SK-N-SH (cell line): ENCODE measurements at regions not wholly inside any gene's neighbourhood (a gene's known extent, or its start where the extent isn't known, plus 50 kb on each side); places are given as distances from the start of the nearest gene placed in this dataset.

Experiments used
- CTCF ChIP-seq: fragments of 200-600 bp; sonication (generic); IDR thresholded peaks from 2 replicates; pipeline ENCODE4 v1.6.1; 2017; ENCODE audit warnings: antibody characterized with exemption, mild to moderate bottlenecking, moderate library complexity
- EP300 ChIP-seq, 2 experiments: IDR thresholded peaks; 2 replicates each; pipeline versions ENCODE4 v1.4.0 to v1.6.1; 2012; ENCODE audit warnings: borderline replicate concordance in 1 of 2, low read depth in 1 of 2, low read length in 1 of 2
- FOXM1 ChIP-seq: IDR thresholded peaks from 2 replicates; pipeline ENCODE4 v1.4.0; 2012; ENCODE audit warnings: low read depth, mild to moderate bottlenecking
- GABPA ChIP-seq: IDR thresholded peaks from 2 replicates; pipeline ENCODE4 v1.4.0; 2012; ENCODE audit warnings: low read depth, mild to moderate bottlenecking
- RXRA ChIP-seq: IDR thresholded peaks from 2 replicates; pipeline ENCODE4 v1.4.0; 2012; ENCODE audit warnings: low read depth, mild to moderate bottlenecking, borderline replicate concordance
- TAF1 ChIP-seq: IDR thresholded peaks from 2 replicates; pipeline ENCODE4 v1.6.1; 2012; ENCODE audit warnings: low read depth, mild to moderate bottlenecking, low read length, moderate library complexity, borderline replicate concordance
- TCF12 ChIP-seq: IDR thresholded peaks from 2 replicates; pipeline ENCODE4 v1.4.0; 2012
- TF ChIP-seq, protein P1 (sequence below): IDR thresholded peaks from 2 replicates; pipeline ENCODE4 v1.4.0; 2012; ENCODE audit warnings: low read depth, borderline replicate concordance
- TF ChIP-seq, protein P2 (sequence below): IDR thresholded peaks from 2 replicates; pipeline ENCODE4 v1.4.0; 2012; ENCODE audit warnings: low read depth, borderline replicate concordance

- no peak for TF ChIP-seq CTCF
- TF ChIP-seq EP300 (IDR thresholded peaks at IDR 0.05; ENCODE audit: borderline replicate concordance in 1 of 2, low read depth in 1 of 2, low read length in 1 of 2): no peak
- TF ChIP-seq, protein P1, sequence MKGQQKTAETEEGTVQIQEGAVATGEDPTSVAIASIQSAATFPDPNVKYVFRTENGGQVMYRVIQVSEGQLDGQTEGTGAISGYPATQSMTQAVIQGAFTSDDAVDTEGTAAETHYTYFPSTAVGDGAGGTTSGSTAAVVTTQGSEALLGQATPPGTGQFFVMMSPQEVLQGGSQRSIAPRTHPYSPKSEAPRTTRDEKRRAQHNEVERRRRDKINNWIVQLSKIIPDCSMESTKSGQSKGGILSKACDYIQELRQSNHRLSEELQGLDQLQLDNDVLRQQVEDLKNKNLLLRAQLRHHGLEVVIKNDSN: no peak
- TF ChIP-seq RXRA: no peak
- no peak for TF ChIP-seq GABPA
- no peak for TF ChIP-seq TCF12
- TF ChIP-seq FOXM1: no peak
- no peak for TF ChIP-seq TAF1
- TF ChIP-seq, protein P2, sequence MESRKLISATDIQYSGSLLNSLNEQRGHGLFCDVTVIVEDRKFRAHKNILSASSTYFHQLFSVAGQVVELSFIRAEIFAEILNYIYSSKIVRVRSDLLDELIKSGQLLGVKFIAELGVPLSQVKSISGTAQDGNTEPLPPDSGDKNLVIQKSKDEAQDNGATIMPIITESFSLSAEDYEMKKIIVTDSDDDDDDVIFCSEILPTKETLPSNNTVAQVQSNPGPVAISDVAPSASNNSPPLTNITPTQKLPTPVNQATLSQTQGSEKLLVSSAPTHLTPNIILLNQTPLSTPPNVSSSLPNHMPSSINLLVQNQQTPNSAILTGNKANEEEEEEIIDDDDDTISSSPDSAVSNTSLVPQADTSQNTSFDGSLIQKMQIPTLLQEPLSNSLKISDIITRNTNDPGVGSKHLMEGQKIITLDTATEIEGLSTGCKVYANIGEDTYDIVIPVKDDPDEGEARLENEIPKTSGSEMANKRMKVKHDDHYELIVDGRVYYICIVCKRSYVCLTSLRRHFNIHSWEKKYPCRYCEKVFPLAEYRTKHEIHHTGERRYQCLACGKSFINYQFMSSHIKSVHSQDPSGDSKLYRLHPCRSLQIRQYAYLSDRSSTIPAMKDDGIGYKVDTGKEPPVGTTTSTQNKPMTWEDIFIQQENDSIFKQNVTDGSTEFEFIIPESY: no peak
These were observed 68.7 kb upstream of the PWP1 start for GRCh38 chr12:107616941-107617340.
